ENCODE measurements at regions not wholly inside any gene's neighbourhood (a gene's known extent, or its start where the extent isn't known, plus 50 kb on each side); places are given as distances from the start of the nearest gene placed in this dataset.

GRCh38 chr7:97457054-97457453, 274.8 kb upstream of the TAC1 start:
- WGBS, 2 experiments = 87 to 92% methylated on average over 2 to 3 of the region's 3 CpGs
- H3K9me3 ChIP-seq (ENCODE audit: control insufficient read depth, low read length) = no peaks in the 10 kb centered on the region
- no peak overlapping the region for H3K27ac ChIP-seq (ENCODE audit: insufficient read depth, low read depth, low read length, poor library complexity, severe bottlenecking)
- H3K4me3 ChIP-seq (ENCODE audit: insufficient read depth, low read depth, low read length) = no peak overlapping the region
- H3K36me3 ChIP-seq (ENCODE audit: control insufficient read depth, insufficient read depth, low read length) = no peaks in the 10 kb centered on the region
- H3K4me1 ChIP-seq (ENCODE audit: control insufficient read depth, insufficient read depth, low read length) = no peaks in the 10 kb centered on the region
- H3K27me3 ChIP-seq (ENCODE audit: control insufficient read depth, insufficient read depth, low read length, poor library complexity, severe bottlenecking) = no peaks in the 10 kb centered on the region

DNA sequence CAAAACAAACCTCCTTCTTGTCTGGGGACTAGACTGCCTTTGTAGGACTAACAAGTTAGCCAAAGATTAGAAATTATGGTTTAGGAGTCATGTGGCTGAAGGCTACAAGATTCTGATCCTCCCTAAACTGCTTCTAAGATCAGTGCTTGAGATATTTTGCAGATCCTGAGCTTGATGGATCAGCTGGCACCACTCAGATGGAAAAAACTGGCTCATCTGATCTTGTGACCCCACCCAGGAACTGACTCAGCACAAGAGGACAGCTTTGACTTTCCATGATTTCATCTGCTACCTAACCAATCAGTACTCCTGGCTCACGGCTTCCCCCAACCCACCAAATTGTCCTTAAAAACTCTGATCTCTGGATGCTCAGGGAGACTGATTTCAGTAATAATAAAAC, 271.5 kb upstream of the TAC1 start:
- no peaks in the 10 kb centered on the region for H3K36me3 ChIP-seq (ENCODE audit: control insufficient read depth, insufficient read depth, low read length)
- no peaks in the 10 kb centered on the region for H3K4me1 ChIP-seq (ENCODE audit: control insufficient read depth, insufficient read depth, low read length)
- 94 to 97% methylated on average over 1 of the region's 1 CpG for WGBS, 2 experiments
- no peaks in the 10 kb centered on the region for H3K27me3 ChIP-seq (ENCODE audit: control insufficient read depth, insufficient read depth, low read length, poor library complexity, severe bottlenecking)
- no peaks in the 10 kb centered on the region for H3K9me3 ChIP-seq (ENCODE audit: control insufficient read depth, low read length)
- no peak overlapping the region for H3K27ac ChIP-seq (ENCODE audit: insufficient read depth, low read depth, low read length, poor library complexity, severe bottlenecking)
- no peak overlapping the region for H3K4me3 ChIP-seq (ENCODE audit: insufficient read depth, low read depth, low read length)

DNA sequence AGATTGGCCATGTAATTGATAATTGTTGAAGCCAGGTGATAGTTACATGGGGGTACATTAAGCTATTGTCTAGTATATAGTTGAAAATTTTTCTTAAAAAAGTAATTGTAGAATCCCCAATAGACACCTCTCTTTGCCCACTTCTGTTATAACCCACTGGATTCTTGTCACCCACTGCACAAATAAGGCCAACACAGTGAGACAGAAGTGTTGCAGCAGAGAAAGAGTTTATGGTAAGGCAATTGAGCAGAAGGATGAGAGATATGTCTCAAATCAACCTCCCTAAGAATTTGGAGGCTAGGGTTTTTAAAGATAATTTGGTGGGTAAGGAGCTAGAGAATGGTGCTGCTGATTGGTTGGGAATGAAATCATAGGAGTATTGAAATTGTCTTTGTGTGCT, 270.3 kb upstream of the TAC1 start:
- Histone ChIP-seq H3K4me3 (ENCODE audit: insufficient read depth, low read depth, low read length) (no peak overlapping the region), H3K27ac (ENCODE audit: insufficient read depth, low read depth, low read length, poor library complexity, severe bottlenecking) (no peak overlapping the region), H3K27me3 (ENCODE audit: control insufficient read depth, insufficient read depth, low read length, poor library complexity, severe bottlenecking) (no peaks in the 10 kb centered on the region), H3K9me3 (ENCODE audit: control insufficient read depth, low read length) (no peaks in the 10 kb centered on the region), H3K4me1 (ENCODE audit: control insufficient read depth, insufficient read depth, low read length) (no peaks in the 10 kb centered on the region), H3K36me3 (ENCODE audit: control insufficient read depth, insufficient read depth, low read length) (no peaks in the 10 kb centered on the region)

GRCh38 chr7:97466071-97466470, 265.8 kb upstream of the TAC1 start:
- H3K36me3 ChIP-seq (ENCODE audit: control insufficient read depth, insufficient read depth, low read length) = no peaks in the 10 kb centered on the region
- no peak overlapping the region for H3K4me3 ChIP-seq (ENCODE audit: insufficient read depth, low read depth, low read length)
- WGBS, 2 experiments = 69 to 89% methylated on average over 1 to 2 of the region's 2 CpGs
- H3K4me1 ChIP-seq (ENCODE audit: control insufficient read depth, insufficient read depth, low read length) = peaks cover 3% of the 10 kb centered on the region
- H3K27ac ChIP-seq (ENCODE audit: insufficient read depth, low read depth, low read length, poor library complexity, severe bottlenecking) = no peak overlapping the region
- H3K9me3 ChIP-seq (ENCODE audit: control insufficient read depth, low read length) = no peaks in the 10 kb centered on the region
- H3K27me3 ChIP-seq (ENCODE audit: control insufficient read depth, insufficient read depth, low read length, poor library complexity, severe bottlenecking) = no peaks in the 10 kb centered on the region

DNA sequence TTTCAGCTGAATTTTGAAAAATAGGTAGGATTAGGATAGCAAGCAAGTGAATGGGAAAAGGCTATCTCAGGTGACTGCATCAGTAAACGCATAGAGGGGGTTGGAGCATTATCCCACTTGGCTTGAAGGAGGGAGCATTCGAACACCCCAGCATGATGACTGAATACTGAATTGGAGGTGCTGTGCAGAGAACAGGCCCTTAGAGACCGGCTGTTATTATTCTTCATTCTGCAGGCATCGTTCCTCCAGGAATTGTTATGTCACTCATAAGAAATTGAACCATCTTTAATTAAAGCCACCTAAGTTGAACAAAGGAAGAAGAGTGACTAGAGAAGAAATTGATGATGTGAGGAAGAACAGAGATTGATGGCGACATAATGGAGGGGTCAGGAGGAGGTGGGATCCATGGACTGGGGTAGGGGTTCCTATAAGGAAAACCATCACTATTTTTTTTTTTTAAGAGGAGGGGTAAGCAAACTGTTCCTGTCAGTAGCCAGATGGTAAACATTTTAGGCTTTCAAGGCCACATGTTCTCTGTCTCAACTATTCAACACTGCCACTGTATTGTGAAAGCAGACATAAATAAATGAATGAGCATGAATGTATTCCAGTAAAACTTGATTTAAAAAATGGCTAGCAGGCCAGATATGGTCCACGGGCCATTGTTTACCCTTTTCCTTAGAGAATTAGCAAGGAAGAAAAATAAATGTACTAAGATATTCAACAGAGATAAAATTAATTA, 264.7 kb upstream of the TAC1 start:
- Histone ChIP-seq H3K9me3 (ENCODE audit: control insufficient read depth, low read length) (no peaks in the 10 kb centered on the region), H3K27me3 (ENCODE audit: control insufficient read depth, insufficient read depth, low read length, poor library complexity, severe bottlenecking) (no peaks in the 10 kb centered on the region), H3K4me1 (ENCODE audit: control insufficient read depth, insufficient read depth, low read length) (peaks cover 3% of the 10 kb centered on the region), H3K27ac (ENCODE audit: insufficient read depth, low read depth, low read length, poor library complexity, severe bottlenecking) (no peak overlapping the region), H3K4me3 (ENCODE audit: insufficient read depth, low read depth, low read length) (no peak overlapping the region), H3K36me3 (ENCODE audit: control insufficient read depth, insufficient read depth, low read length) (no peaks in the 10 kb centered on the region)
- 94 to 98% methylated on average over 6 of the region's 6 CpGs for WGBS, 2 experiments

DNA sequence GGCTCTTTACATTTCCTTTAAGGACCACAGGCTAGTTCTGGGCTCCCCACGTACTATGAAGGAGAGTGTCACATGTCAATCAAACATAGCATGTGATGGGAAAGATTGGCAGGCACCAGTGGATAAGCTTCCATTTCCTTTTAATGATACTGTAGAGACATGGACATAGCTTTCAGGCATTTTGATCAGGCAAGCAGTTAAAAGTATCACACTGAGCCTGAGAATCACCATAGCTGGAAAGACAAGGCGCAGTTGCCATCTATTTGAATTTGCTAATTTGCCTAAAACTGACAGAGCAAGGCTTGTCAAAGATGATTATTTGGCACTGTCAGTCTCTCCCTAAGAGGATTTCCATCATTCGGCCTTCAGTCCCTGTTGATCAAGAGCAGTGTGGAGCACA, 263.4 kb upstream of the TAC1 start:
- 86 to 90% methylated on average over 3 of the region's 3 CpGs for WGBS, 2 experiments
- Histone ChIP-seq H3K27ac (ENCODE audit: insufficient read depth, low read depth, low read length, poor library complexity, severe bottlenecking) (no peak overlapping the region), H3K36me3 (ENCODE audit: control insufficient read depth, insufficient read depth, low read length) (no peaks in the 10 kb centered on the region), H3K9me3 (ENCODE audit: control insufficient read depth, low read length) (no peaks in the 10 kb centered on the region), H3K27me3 (ENCODE audit: control insufficient read depth, insufficient read depth, low read length, poor library complexity, severe bottlenecking) (no peaks in the 10 kb centered on the region), H3K4me3 (ENCODE audit: insufficient read depth, low read depth, low read length) (no peak overlapping the region), H3K4me1 (ENCODE audit: control insufficient read depth, insufficient read depth, low read length) (peaks cover 3% of the 10 kb centered on the region)

- no peaks in the 10 kb centered on the region for H3K36me3 ChIP-seq (ENCODE audit: control insufficient read depth, insufficient read depth, low read length)
- H3K9me3 ChIP-seq (ENCODE audit: control insufficient read depth, low read length) = no peaks in the 10 kb centered on the region
- peaks cover 3% of the 10 kb centered on the region for H3K4me1 ChIP-seq (ENCODE audit: control insufficient read depth, insufficient read depth, low read length)
- no peak overlapping the region for H3K4me3 ChIP-seq (ENCODE audit: insufficient read depth, low read depth, low read length)
- 86 to 93% methylated on average over 5 of the region's 5 CpGs for WGBS, 2 experiments
- no peak overlapping the region for H3K27ac ChIP-seq (ENCODE audit: insufficient read depth, low read depth, low read length, poor library complexity, severe bottlenecking)
- no peaks in the 10 kb centered on the region for H3K27me3 ChIP-seq (ENCODE audit: control insufficient read depth, insufficient read depth, low read length, poor library complexity, severe bottlenecking)
Measured at GRCh38 chr7:97470726-97471125, 261.2 kb upstream of the TAC1 start.

GRCh38 chr7:97471491-97471890, 260.4 kb upstream of the TAC1 start:
- Histone ChIP-seq H3K9me3 (ENCODE audit: control insufficient read depth, low read length) (no peaks in the 10 kb centered on the region), H3K36me3 (ENCODE audit: control insufficient read depth, insufficient read depth, low read length) (no peaks in the 10 kb centered on the region), H3K4me1 (ENCODE audit: control insufficient read depth, insufficient read depth, low read length) (peaks cover 3% of the 10 kb centered on the region), H3K4me3 (ENCODE audit: insufficient read depth, low read depth, low read length) (no peak overlapping the region), H3K27me3 (ENCODE audit: control insufficient read depth, insufficient read depth, low read length, poor library complexity, severe bottlenecking) (no peaks in the 10 kb centered on the region), H3K27ac (ENCODE audit: insufficient read depth, low read depth, low read length, poor library complexity, severe bottlenecking) (no peak overlapping the region)
- WGBS, 2 experiments = 85 to 93% methylated on average over 3 of the region's 3 CpGs

- no peaks in the 10 kb centered on the region for H3K36me3 ChIP-seq (ENCODE audit: control insufficient read depth, insufficient read depth, low read length)
- no peak overlapping the region for H3K4me3 ChIP-seq (ENCODE audit: insufficient read depth, low read depth, low read length)
- no peaks in the 10 kb centered on the region for H3K27me3 ChIP-seq (ENCODE audit: control insufficient read depth, insufficient read depth, low read length, poor library complexity, severe bottlenecking)
- H3K4me1 ChIP-seq (ENCODE audit: control insufficient read depth, insufficient read depth, low read length) = no peaks in the 10 kb centered on the region
- H3K9me3 ChIP-seq (ENCODE audit: control insufficient read depth, low read length) = no peaks in the 10 kb centered on the region
- H3K27ac ChIP-seq (ENCODE audit: insufficient read depth, low read depth, low read length, poor library complexity, severe bottlenecking) = no peak overlapping the region
- WGBS, 2 experiments = 65 to 67% methylated on average over 5 to 6 of the region's 6 CpGs
Measured at GRCh38 chr7:97479740-97480290, 252.1 kb upstream of the TAC1 start.

GRCh38 chr7:97480772-97481390, 251.0 kb upstream of the TAC1 start:
- H3K9me3 ChIP-seq (ENCODE audit: control insufficient read depth, low read length) = no peaks in the 10 kb centered on the region
- H3K4me1 ChIP-seq (ENCODE audit: control insufficient read depth, insufficient read depth, low read length) = no peaks in the 10 kb centered on the region
- no peak overlapping the region for H3K4me3 ChIP-seq (ENCODE audit: insufficient read depth, low read depth, low read length)
- H3K27ac ChIP-seq (ENCODE audit: insufficient read depth, low read depth, low read length, poor library complexity, severe bottlenecking) = no peak overlapping the region
- no peaks in the 10 kb centered on the region for H3K36me3 ChIP-seq (ENCODE audit: control insufficient read depth, insufficient read depth, low read length)
- 92% methylated on average over 3 of the region's 3 CpGs for WGBS, 2 experiments
- no peaks in the 10 kb centered on the region for H3K27me3 ChIP-seq (ENCODE audit: control insufficient read depth, insufficient read depth, low read length, poor library complexity, severe bottlenecking)
